D721Med (cell line): ENCODE measurements at regions not wholly inside any gene's neighbourhood (a gene's known extent, or its start where the extent isn't known, plus 50 kb on each side); places are given as distances from the start of the nearest gene placed in this dataset.

Experiments used
- DNase-seq: peaks from one replicate; pipeline ENCODE4 v3.0.0; 2011; ENCODE audit warnings: low spot score; ENCODE audit not compliant: insufficient read length
- FAIRE-seq: peaks from 2 replicates; lab custom pipeline; 2011; peaks lifted over from hg19 to GRCh38; lab: Jason Lieb, UNC
- CTCF ChIP-seq: IDR thresholded peaks from 2 replicates; pipeline ENCODE4 v1.5.1; 2012; ENCODE audit warnings: mild to moderate bottlenecking, control low read depth; ENCODE audit not compliant: insufficient read depth; ENCODE audit errors: missing control alignments

DNA sequence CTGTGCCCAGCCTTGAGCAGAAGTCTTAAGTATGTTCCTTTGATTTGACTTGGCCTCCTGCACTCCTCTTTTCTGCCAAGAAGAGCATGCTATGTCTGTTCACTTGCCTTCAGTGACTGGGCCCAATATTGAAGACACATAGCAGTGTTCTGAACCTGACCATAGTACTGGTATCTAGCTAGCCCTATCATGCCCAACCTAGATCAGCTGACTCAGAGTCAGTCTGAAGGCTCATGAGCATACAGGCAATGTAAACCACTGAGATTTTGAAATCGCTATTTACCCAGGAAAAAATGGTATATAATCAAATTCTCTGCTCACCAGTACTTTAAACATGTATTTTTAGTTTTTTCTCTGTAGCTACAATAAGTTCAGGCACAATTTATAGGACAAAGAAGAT is 129.4 kb downstream of the TANC2 start:
- no peak for TF ChIP-seq CTCF
- DNase-seq (no peak), FAIRE-seq (no peak)

DNA sequence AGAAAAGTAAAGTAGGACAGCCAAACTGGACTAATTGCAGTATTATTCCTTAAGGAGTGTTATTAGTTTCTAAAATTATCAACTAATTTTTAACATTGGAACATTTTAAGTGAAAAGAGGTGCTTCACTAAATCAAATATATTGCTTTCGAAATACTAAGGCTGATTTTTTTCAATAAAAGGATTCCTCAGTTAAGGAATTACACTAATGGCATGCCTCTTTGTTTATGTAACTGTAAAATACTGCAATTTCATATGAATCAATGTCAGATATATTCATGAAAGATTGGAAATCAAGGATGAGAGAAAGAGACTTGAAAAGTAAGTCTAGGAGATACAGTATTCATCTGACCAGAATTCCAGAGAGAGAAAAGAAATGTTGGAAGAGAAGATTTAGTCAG is 129.8 kb downstream of the TANC2 start:
- no peak for FAIRE-seq
- no peak for DNase-seq
- TF ChIP-seq CTCF: no peak

DNA sequence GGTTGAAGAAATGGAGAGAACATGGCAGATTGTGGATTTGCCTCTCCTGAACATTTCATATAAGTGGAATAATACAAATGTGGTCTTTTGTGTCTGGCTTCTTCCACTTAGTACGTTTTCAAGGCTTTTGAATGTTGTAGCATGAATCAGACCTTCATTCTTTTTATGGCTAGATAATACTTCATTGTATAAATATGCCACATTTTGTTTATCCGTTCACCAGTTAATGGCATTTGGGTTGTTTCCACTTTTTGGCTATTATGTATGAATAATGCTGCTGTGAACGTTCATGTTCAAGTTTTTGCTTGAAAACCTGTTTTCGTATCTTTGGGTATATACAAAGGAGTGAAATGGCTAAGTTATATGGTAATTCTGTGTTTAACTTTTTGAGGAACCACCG is 130.4 kb downstream of the TANC2 start:
- TF ChIP-seq CTCF: no peak
- FAIRE-seq (no peak), DNase-seq (no peak)

GRCh38 chr17:63099425-63099824 is 133.4 kb downstream of the TANC2 start:
- FAIRE-seq: no peak
- TF ChIP-seq CTCF: no peak
- no peak for DNase-seq

DNA sequence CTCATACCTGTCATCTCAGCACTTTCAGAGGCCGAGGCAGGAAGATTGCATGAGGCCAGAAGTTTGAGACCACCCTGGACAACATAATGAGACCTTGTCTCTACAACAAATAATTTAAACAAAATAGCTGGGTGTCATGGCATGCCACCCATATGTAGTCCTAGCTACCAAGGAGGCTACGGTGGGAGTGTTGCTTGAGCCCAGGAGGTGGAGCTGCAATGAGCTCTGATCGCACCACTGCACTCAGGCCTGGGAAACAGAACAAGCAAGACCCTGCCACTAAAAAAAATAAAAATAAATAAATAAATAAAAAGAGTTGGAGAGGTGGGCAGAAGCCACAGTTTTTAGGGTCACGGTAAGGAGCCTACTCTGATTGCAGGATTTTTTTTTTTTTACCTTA is 136.0 kb downstream of the TANC2 start:
- no peak for FAIRE-seq

GRCh38 chr17:63106050-63106449 is 140.0 kb downstream of the TANC2 start:
- FAIRE-seq: no peak
- no peak for TF ChIP-seq CTCF

More for the DNA sequence above, 136.0 kb downstream of the TANC2 start:
- TF ChIP-seq CTCF: no peak
- no peak for DNase-seq

GRCh38 chr17:63109661-63110060 is 143.6 kb downstream of the TANC2 start:
- TF ChIP-seq CTCF: no peak
- FAIRE-seq (no peak), DNase-seq (no peak)

More at GRCh38 chr17:63106050-63106449, 140.0 kb downstream of the TANC2 start:
- no peak for DNase-seq
